HG02840 (cell line): ENCODE measurements at regions not wholly inside any gene's neighbourhood (a gene's known extent, or its start where the extent isn't known, plus 50 kb on each side); places are given as distances from the start of the nearest gene placed in this dataset.

Experiments used
- ATAC-seq: cut with Tn5 transposase; IDR thresholded peaks from one replicate; pipeline ENCODE4 v1.9.1; 2021; ENCODE audit warnings: mild to moderate bottlenecking, moderate library complexity, moderate number of reproducible peaks; ENCODE audit not compliant: unreplicated experiment, low FRiP score

- ATAC-seq, result no peak
Observed at GRCh38 chr15:31236184-31237042, 90.2 kb upstream of the KLF13 start.

DNA sequence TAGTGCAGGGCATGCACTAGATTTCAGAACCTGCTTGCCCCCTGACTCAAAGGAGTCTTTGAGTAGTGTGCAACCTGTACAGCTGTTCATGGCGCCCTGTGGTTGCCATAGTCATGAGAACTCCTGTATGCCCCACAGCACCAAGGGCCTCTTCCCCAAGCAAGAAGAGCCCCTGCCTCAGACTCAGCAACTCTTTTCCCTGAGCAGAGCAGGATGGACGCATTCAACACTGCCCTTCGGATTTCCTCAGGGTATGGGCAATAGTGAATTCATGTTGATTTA, 89.7 kb upstream of the KLF13 start:
- ATAC-seq, result no peak

GRCh38 chr15:31238906-31239305, 87.7 kb upstream of the KLF13 start:
- ATAC-seq, result no peak

- ATAC-seq, result no peak
Observed at GRCh38 chr15:31239409-31239808, 87.2 kb upstream of the KLF13 start.

- ATAC-seq, result no peak
Observed at GRCh38 chr15:31241888-31242522, 84.6 kb upstream of the KLF13 start.

GRCh38 chr15:31243895-31244294, 82.7 kb upstream of the KLF13 start:
- no peak for ATAC-seq

- no peak for ATAC-seq
Observed at GRCh38 chr15:31245135-31245689, 81.4 kb upstream of the KLF13 start.

DNA sequence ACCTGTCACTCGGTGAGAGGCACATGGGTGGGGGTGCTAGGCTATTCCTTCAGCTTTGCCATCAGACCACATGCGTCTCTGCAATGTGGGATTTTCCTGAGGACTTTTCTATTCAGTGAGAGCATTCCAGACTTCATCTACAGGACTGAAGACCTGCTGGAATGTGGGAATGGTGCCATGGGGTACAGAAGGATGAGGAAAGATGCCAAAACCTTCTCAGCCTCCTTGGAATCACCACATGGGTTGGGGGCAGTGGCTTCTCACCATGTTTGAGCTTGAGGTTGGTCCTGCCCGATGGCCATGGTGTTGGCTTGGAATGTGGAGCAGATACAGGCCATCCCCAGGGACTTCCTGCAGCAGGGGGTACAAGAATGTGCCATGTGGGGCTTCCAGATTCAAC, 80.9 kb upstream of the KLF13 start:
- ATAC-seq, result no peak

- no peak for ATAC-seq
Observed at GRCh38 chr15:31247404-31247803, 79.2 kb upstream of the KLF13 start.

GRCh38 chr15:31248263-31248662, 78.4 kb upstream of the KLF13 start:
- no peak for ATAC-seq

- ATAC-seq, result no peak
Observed at GRCh38 chr15:31248951-31249350, 77.7 kb upstream of the KLF13 start.

DNA sequence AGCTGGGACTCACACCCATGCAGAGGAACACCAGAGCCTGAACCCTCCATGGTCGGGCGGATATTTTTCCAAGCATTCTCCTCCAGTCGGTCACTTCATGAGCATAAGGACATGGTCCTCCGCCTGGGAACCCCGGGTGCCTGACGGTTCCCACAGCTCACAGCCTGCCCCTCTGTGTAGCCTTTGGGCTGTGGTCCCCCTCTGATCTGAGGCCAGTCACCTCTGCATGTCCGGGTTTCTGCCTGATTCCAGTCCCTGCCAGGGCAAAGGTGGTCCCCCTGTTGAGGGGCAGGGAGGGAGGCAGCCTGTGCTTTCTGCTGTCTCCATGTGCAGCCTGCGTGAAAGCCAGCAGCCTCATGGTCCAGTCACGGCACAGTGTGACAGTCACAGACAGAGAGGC, 76.6 kb upstream of the KLF13 start:
- ATAC-seq, result no peak

DNA sequence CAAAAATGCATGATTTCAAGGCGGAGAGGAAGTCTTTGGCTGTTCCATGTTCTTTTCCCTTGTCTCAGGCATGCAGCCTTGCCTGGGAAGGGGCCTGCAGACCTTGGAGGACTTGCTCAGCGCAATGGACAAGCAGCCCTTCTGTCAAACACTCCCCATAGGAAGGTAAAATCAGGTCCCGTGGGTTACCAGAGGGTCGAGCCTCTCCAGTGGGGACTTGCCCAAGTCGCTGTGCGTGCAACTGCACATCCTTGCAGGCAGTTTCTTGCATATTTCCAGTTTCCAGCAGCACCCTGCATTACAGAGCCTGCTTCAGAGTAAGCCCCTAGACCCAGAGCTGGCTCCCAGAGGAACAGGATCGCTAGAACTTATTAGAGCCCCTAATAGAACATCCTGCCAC, 75.5 kb upstream of the KLF13 start:
- ATAC-seq, result no peak

DNA sequence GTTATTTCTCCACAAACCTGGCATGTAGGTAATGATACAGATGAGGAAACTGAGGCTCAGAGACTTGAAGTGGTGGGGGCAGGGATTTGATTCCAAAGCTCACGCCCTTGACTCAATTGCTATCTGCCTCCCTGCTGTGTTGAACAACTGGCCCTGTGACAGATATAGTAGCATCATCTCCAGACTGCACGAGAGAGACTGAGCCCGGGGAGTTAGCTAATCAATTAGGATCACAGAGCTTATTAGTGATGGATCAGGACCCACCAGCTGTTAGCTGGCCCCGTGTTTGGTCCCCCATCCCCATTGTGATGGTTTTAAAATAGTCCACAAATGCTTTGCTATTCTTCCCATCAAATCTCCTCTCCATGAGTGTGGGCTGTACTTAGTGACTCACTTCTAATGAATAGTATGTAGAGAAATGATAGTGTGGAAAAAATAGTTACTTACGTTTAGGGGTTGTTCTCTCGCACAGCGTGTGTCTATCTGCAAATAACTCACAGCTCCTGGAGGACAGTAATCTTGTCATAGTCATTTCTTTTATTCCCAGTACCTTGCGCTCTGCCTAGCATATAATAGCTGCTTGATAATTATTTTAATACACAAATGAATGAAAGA, 74.4 kb upstream of the KLF13 start:
- no peak for ATAC-seq

GRCh38 chr15:31254431-31255175, 72.0 kb upstream of the KLF13 start:
- ATAC-seq, result no peak

GRCh38 chr15:31255176-31255510, 71.5 kb upstream of the KLF13 start:
- ATAC-seq, result no peak

DNA sequence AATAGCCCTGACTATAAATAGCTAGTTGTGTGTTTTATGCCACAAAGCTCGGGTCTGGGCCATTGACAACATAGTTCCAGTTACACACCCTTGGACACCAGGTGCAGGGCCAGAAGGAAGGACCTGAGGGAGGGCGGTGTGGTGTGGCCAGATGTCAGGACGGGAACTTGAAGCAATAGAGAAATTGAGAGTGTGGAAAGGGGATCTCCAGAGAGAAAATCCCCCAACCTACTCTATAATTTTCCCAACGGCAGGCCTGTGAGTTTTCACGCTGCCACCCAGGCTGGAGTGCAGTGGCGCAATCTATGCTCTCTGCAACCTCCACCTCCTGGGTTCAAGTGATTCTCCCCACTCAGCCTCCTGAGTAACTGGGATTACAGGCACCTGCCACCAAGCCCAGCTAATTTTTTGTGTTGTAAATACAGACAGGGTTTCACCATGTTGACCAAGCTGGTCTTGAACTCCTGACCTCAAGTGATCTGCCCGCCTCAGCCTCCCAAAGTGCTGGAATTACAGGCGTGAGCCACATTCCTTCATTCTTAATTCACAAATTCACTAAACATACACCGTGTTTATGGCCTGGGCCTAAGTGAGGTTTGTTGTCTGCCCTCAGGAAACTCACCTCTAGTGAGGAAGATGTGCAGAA, 70.8 kb upstream of the KLF13 start:
- ATAC-seq, result no peak

DNA sequence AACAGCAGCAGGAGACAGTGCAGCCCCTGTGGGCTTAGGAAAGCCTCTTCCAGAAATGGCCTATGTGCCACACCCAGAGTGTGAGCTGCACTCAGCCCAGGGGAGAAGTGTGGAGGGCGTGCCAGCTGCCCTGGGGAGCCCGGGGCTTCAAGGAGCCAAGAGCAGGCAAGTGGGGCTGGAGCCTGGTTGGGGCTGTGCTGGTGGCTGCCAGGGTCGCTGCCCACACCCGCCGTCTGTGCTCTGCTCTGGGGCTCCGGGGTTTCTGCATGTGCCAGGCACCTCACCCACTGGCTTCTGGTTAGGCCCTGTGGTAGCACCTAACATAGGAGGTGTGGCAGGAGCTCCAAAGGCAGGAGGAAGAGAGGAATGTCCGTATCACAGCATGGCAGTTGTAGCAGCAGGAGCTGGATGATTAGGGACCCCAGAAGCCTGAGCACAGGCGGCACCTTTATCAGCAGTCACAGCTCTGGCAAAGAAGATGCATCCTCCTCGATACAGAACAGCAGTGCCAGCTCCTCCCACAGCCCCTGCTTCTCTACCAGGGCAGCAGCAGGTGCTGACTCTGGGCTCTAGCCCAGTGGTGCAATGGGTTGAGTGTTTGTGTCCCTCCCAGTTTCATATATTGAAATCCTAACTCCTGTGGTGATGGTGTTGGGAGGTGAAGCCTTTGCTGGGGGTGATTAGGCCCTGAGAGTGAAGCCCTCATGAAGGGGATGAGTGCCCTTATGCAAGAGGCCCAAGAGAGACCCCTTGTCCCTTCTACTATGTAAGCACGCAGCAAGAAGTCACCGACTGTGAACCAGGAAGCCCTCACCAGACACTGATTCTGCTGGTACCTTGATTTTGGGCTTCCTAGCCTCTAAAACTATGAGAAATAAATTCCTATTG, 70.0 kb upstream of the KLF13 start:
- no peak for ATAC-seq

DNA sequence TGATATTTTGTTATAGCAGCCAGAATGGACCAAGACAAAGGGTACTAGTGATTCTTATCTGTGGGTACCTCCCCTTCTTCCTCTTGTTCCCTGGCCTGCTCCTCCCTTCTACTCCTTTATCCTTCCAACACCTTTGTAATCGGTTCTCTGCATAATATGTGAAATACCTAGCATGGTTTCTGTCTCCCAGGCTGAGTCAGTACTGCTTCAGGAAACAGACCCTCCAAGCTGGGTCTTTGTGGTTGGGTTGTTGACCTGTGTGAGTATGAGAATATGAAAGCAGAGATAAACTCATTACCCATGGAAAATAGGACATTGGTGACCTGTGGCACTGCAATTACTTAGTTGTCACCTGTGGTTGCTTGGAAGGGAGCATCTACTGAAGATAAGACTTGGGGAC, 69.3 kb upstream of the KLF13 start:
- ATAC-seq, result no peak

GRCh38 chr15:31258260-31258659, 68.4 kb upstream of the KLF13 start:
- ATAC-seq, result no peak
